ENCODE measurements at regions not wholly inside any gene's neighbourhood (a gene's known extent, or its start where the extent isn't known, plus 50 kb on each side); places are given as distances from the start of the nearest gene placed in this dataset.

- no peaks in the 10 kb centered on the region for H3K36me3 Mint-ChIP-seq (ENCODE audit: low read depth)
- ATAC-seq: no peak
- no peak for DNase-seq
- peaks cover 9% of the 10 kb centered on the region for H3K27me3 Mint-ChIP-seq
- H3K27ac Mint-ChIP-seq: no peak overlapping the region
- H3K9me3 Mint-ChIP-seq: no peaks in the 10 kb centered on the region
- no peak overlapping the region for H3K4me3 Mint-ChIP-seq
- H3K4me1 Mint-ChIP-seq: peaks cover 39% of the 10 kb centered on the region
Observed at GRCh38 chr2:217664761-217665160, 338.0 kb downstream of the TNS1 start.

- Mint-ChIP-seq H3K4me1 (peaks cover 43% of the 10 kb centered on the region), H3K27me3 (peaks cover 19% of the 10 kb centered on the region), H3K4me3 (no peak overlapping the region), H3K36me3 (ENCODE audit: low read depth) (no peaks in the 10 kb centered on the region), H3K9me3 (no peaks in the 10 kb centered on the region), H3K27ac (no peak overlapping the region)
- ATAC-seq (no peak), DNase-seq (no peak)
Observed at GRCh38 chr2:217662984-217663602, 339.7 kb downstream of the TNS1 start.

- DNase-seq (no peak), ATAC-seq (no peak)
- Mint-ChIP-seq H3K9me3 (no peaks in the 10 kb centered on the region), H3K36me3 (ENCODE audit: low read depth) (no peaks in the 10 kb centered on the region), H3K4me3 (no peak overlapping the region), H3K27me3 (peaks cover 20% of the 10 kb centered on the region), H3K27ac (no peak overlapping the region), H3K4me1 (peaks cover 41% of the 10 kb centered on the region)
Observed at GRCh38 chr2:217661378-217661777, 341.4 kb downstream of the TNS1 start.

GRCh38 chr2:217660423-217660822 lies 342.4 kb downstream of the TNS1 start:
- no peaks in the 10 kb centered on the region for H3K9me3 Mint-ChIP-seq
- peak; percentile 62 for ATAC-seq
- peaks cover 38% of the 10 kb centered on the region for H3K4me1 Mint-ChIP-seq
- peaks cover 20% of the 10 kb centered on the region for H3K27me3 Mint-ChIP-seq
- peak overlapping the region; percentile 72 for H3K27ac Mint-ChIP-seq
- DNase-seq: peak; percentile 25
- no peak overlapping the region for H3K4me3 Mint-ChIP-seq
- no peaks in the 10 kb centered on the region for H3K36me3 Mint-ChIP-seq (ENCODE audit: low read depth)

- Mint-ChIP-seq H3K4me1 (peaks cover 35% of the 10 kb centered on the region), H3K36me3 (ENCODE audit: low read depth) (no peaks in the 10 kb centered on the region), H3K9me3 (no peaks in the 10 kb centered on the region), H3K4me3 (no peak overlapping the region), H3K27me3 (peaks cover 22% of the 10 kb centered on the region), H3K27ac (no peak overlapping the region)
- ATAC-seq: no peak
- no peak for DNase-seq
Observed at GRCh38 chr2:217658806-217659205, 344.0 kb downstream of the TNS1 start.

GRCh38 chr2:217657252-217657651 lies 345.5 kb downstream of the TNS1 start:
- DNase-seq (no peak), ATAC-seq (no peak)
- peaks cover 22% of the 10 kb centered on the region for H3K27me3 Mint-ChIP-seq
- H3K9me3 Mint-ChIP-seq: no peaks in the 10 kb centered on the region
- no peaks in the 10 kb centered on the region for H3K36me3 Mint-ChIP-seq (ENCODE audit: low read depth)
- H3K27ac Mint-ChIP-seq: no peak overlapping the region
- H3K4me1 Mint-ChIP-seq: peaks cover 29% of the 10 kb centered on the region
- no peak overlapping the region for H3K4me3 Mint-ChIP-seq

- H3K27me3 Mint-ChIP-seq: peaks cover 22% of the 10 kb centered on the region
- no peak for DNase-seq
- no peaks in the 10 kb centered on the region for H3K9me3 Mint-ChIP-seq
- no peak overlapping the region for H3K27ac Mint-ChIP-seq
- ATAC-seq: no peak
- H3K4me1 Mint-ChIP-seq: peaks cover 27% of the 10 kb centered on the region
- H3K4me3 Mint-ChIP-seq: no peak overlapping the region
- no peaks in the 10 kb centered on the region for H3K36me3 Mint-ChIP-seq (ENCODE audit: low read depth)
Observed at GRCh38 chr2:217656316-217656715, 346.5 kb downstream of the TNS1 start.

- H3K27ac Mint-ChIP-seq: no peak overlapping the region
- H3K27me3 Mint-ChIP-seq: peaks cover 22% of the 10 kb centered on the region
- H3K4me3 Mint-ChIP-seq: no peak overlapping the region
Observed at GRCh38 chr2:217655651-217656050, 347.1 kb downstream of the TNS1 start.

GRCh38 chr2:217654168-217654567 lies 348.6 kb downstream of the TNS1 start:
- Mint-ChIP-seq H3K27ac (no peak overlapping the region), H3K4me1 (peaks cover 11% of the 10 kb centered on the region), H3K36me3 (ENCODE audit: low read depth) (no peaks in the 10 kb centered on the region), H3K9me3 (no peaks in the 10 kb centered on the region), H3K4me3 (no peak overlapping the region), H3K27me3 (peaks cover 18% of the 10 kb centered on the region)
- DNase-seq (no peak), ATAC-seq (peak; percentile 58)

More at GRCh38 chr2:217655651-217656050, 347.1 kb downstream of the TNS1 start:
- DNase-seq (no peak), ATAC-seq (no peak)
- H3K4me1 Mint-ChIP-seq: peaks cover 21% of the 10 kb centered on the region
- H3K9me3 Mint-ChIP-seq: no peaks in the 10 kb centered on the region
- H3K36me3 Mint-ChIP-seq (ENCODE audit: low read depth): no peaks in the 10 kb centered on the region

GRCh38 chr2:217652761-217653639 lies 349.8 kb downstream of the TNS1 start:
- DNase-seq: no peak
- Mint-ChIP-seq H3K4me3 (no peak overlapping the region), H3K27ac (no peak overlapping the region), H3K4me1 (peaks cover 11% of the 10 kb centered on the region), H3K9me3 (no peaks in the 10 kb centered on the region), H3K36me3 (ENCODE audit: low read depth) (no peaks in the 10 kb centered on the region), H3K27me3 (peaks cover 11% of the 10 kb centered on the region)
- peak; percentile 35 for ATAC-seq

GRCh38 chr2:217650716-217651360 lies 352.0 kb downstream of the TNS1 start:
- Mint-ChIP-seq H3K27me3 (peaks cover 7% of the 10 kb centered on the region), H3K36me3 (ENCODE audit: low read depth) (no peaks in the 10 kb centered on the region), H3K27ac (no peak overlapping the region), H3K4me3 (no peak overlapping the region), H3K4me1 (peaks cover 7% of the 10 kb centered on the region), H3K9me3 (no peaks in the 10 kb centered on the region)
- ATAC-seq: peak; percentile 53
- peak; percentile 13 for DNase-seq

GRCh38 chr2:217650229-217650628 lies 352.6 kb downstream of the TNS1 start:
- Mint-ChIP-seq H3K4me1 (peaks cover 7% of the 10 kb centered on the region), H3K36me3 (ENCODE audit: low read depth) (no peaks in the 10 kb centered on the region), H3K27me3 (peaks cover 7% of the 10 kb centered on the region), H3K4me3 (no peak overlapping the region), H3K9me3 (no peaks in the 10 kb centered on the region), H3K27ac (no peak overlapping the region)
- DNase-seq: no peak
- no peak for ATAC-seq

GRCh38 chr2:217647925-217648324 lies 354.9 kb downstream of the TNS1 start:
- H3K36me3 Mint-ChIP-seq (ENCODE audit: low read depth): no peaks in the 10 kb centered on the region
- no peak overlapping the region for H3K4me3 Mint-ChIP-seq
- H3K4me1 Mint-ChIP-seq: peaks cover 2% of the 10 kb centered on the region
- no peaks in the 10 kb centered on the region for H3K9me3 Mint-ChIP-seq
- no peak overlapping the region for H3K27ac Mint-ChIP-seq
- ATAC-seq (no peak), DNase-seq (no peak)
- peaks cover 1% of the 10 kb centered on the region for H3K27me3 Mint-ChIP-seq

- Mint-ChIP-seq H3K4me1 (no peaks in the 10 kb centered on the region), H3K36me3 (ENCODE audit: low read depth) (no peaks in the 10 kb centered on the region), H3K27me3 (peaks cover 1% of the 10 kb centered on the region), H3K27ac (no peak overlapping the region), H3K9me3 (no peaks in the 10 kb centered on the region), H3K4me3 (no peak overlapping the region)
- DNase-seq (no peak), ATAC-seq (no peak)
Observed at GRCh38 chr2:217647226-217647625, 355.6 kb downstream of the TNS1 start.

GRCh38 chr2:217645896-217646295 lies 356.9 kb downstream of the TNS1 start:
- H3K27me3 Mint-ChIP-seq: peaks cover 1% of the 10 kb centered on the region
- no peak overlapping the region for H3K27ac Mint-ChIP-seq
- no peaks in the 10 kb centered on the region for H3K36me3 Mint-ChIP-seq (ENCODE audit: low read depth)
- H3K4me1 Mint-ChIP-seq: no peaks in the 10 kb centered on the region
- DNase-seq: no peak
- no peaks in the 10 kb centered on the region for H3K9me3 Mint-ChIP-seq
- ATAC-seq: no peak
- no peak overlapping the region for H3K4me3 Mint-ChIP-seq
